Erythroblast (primary cell): ENCODE measurements at regions not wholly inside any gene's neighbourhood (a gene's known extent, or its start where the extent isn't known, plus 50 kb on each side); places are given as distances from the start of the nearest gene placed in this dataset.

ENCODE experiments used
- GATA1 ChIP-seq: IDR thresholded peaks from 2 replicates; pipeline ENCODE4 v1.6.1; 2011; ENCODE audit warnings: low read depth, mild to moderate bottlenecking, control low read depth, low read length, moderate library complexity
- POLR2A ChIP-seq: IDR thresholded peaks from 2 replicates; pipeline ENCODE4 v1.6.1; 2011; ENCODE audit warnings: mild to moderate bottlenecking, low read length

DNA sequence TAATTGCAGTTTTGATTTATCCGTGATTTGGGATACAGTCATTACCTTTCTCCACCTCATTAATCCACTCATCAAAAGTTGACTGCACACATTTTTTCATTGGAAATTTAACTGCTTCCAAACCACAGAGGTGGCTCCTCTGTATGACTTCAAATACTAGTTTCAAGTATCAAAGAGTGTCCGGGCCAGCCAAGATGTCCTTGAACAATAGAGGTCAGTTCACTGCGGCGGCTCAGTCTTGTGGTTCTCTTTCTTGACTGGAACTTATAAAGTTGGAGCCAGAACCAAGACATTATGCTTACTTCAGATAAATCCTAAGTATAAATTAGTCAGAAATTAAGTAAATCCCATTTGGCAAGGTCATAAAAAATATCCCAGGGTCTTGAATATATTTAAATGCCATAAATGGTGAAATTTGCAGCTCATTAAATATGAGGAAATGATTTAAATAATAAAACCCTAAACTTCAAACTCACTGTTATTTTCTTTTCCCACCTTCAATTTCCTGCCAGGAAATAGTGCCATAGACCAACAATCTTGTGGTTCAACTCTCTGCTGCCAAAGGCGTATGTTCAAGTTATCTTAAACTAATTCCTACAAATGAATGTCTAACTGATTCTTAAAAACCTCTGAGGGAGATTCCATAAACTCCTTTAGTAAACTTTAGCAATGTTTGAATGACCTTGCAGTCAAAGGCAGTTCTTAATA is 360.8 kb downstream of the AEBP2 start:
- no peak for TF ChIP-seq POLR2A
- no peak for TF ChIP-seq GATA1
